Epidermal melanocyte (primary cell): ENCODE measurements at regions not wholly inside any gene's neighbourhood (a gene's known extent, or its start where the extent isn't known, plus 50 kb on each side); places are given as distances from the start of the nearest gene placed in this dataset.

Experiments used
- DNase-seq: peaks from one replicate; pipeline ENCODE4 v3.0.0; 2011; ENCODE audit warnings: low spot score; ENCODE audit not compliant: insufficient read length

- DNase-seq: no peak
These were observed 229.9 kb downstream of the LRRN1 start for GRCh38 chr3:4029135-4029534.

- no peak for DNase-seq
These were observed 231.4 kb downstream of the LRRN1 start for GRCh38 chr3:4030624-4031023.

- no peak for DNase-seq
These were observed 234.1 kb downstream of the LRRN1 start for GRCh38 chr3:4033296-4033695.

GRCh38 chr3:4036046-4036445 lies 236.8 kb downstream of the LRRN1 start:
- DNase-seq: peak; percentile 27

GRCh38 chr3:4038351-4038750 lies 239.1 kb downstream of the LRRN1 start:
- DNase-seq: no peak

- DNase-seq: no peak
These were observed 242.8 kb downstream of the LRRN1 start for GRCh38 chr3:4042070-4042469.

GRCh38 chr3:4042869-4043268 lies 243.6 kb downstream of the LRRN1 start:
- DNase-seq: no peak

GRCh38 chr3:4043867-4044575 lies 244.8 kb downstream of the LRRN1 start:
- no peak for DNase-seq

- DNase-seq: no peak
These were observed 245.4 kb downstream of the LRRN1 start for GRCh38 chr3:4044619-4045018.

GRCh38 chr3:4045756-4046155 lies 246.5 kb downstream of the LRRN1 start:
- no peak for DNase-seq

- DNase-seq: no peak
These were observed 248.1 kb downstream of the LRRN1 start for GRCh38 chr3:4047366-4047765.

- DNase-seq: no peak
These were observed 250.5 kb upstream of the SETMAR start for GRCh38 chr3:4052706-4053105.

GRCh38 chr3:4053975-4054374 lies 249.2 kb upstream of the SETMAR start:
- DNase-seq: no peak

- DNase-seq: no peak
These were observed 243.1 kb upstream of the SETMAR start for GRCh38 chr3:4060064-4060463.

- DNase-seq: no peak
These were observed 242.6 kb upstream of the SETMAR start for GRCh38 chr3:4060603-4061002.

GRCh38 chr3:4061195-4061594 lies 242.0 kb upstream of the SETMAR start:
- DNase-seq: no peak

GRCh38 chr3:4061783-4062360 lies 241.3 kb upstream of the SETMAR start:
- no peak for DNase-seq

GRCh38 chr3:4062621-4063020 lies 240.5 kb upstream of the SETMAR start:
- DNase-seq: no peak

GRCh38 chr3:4063916-4064574 lies 239.1 kb upstream of the SETMAR start:
- DNase-seq: no peak

GRCh38 chr3:4065085-4065484 lies 238.1 kb upstream of the SETMAR start:
- DNase-seq: no peak

- no peak for DNase-seq
These were observed 237.6 kb upstream of the SETMAR start for GRCh38 chr3:4065554-4065953.

GRCh38 chr3:4067893-4068292 lies 235.3 kb upstream of the SETMAR start:
- DNase-seq: no peak

- no peak for DNase-seq
These were observed 233.4 kb upstream of the SETMAR start for GRCh38 chr3:4069796-4070195.
